ENCODE measurements at regions not wholly inside any gene's neighbourhood (a gene's known extent, or its start where the extent isn't known, plus 50 kb on each side); places are given as distances from the start of the nearest gene placed in this dataset.
"Not testable (repeated sequence)": the region's sequence is repeated elsewhere in the genome, so short reads cannot be mapped to it uniquely, and the experiment has no call there.

DNA sequence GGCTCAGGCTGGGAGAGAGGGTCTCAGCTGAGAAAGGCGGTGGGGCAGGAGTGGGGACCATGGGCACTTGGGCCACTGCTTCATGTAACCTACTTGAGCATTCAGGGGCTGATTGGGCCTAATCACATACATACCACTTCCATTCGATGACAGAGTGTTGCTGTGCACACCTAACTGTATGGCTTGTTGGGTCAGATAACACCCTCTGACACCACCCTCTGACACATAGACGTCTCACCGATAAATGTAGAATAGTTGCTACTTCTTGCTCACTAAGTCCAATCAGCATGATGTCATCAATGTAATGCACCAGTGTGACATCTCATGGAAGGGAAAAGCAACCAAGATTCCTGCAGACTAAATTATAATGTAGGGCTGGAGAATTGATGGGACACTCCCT is 252.9 kb upstream of the SGCG start:
- WGBS (ENCODE audit: extremely low coverage, insufficient coverage, insufficient read length), result no CpG with 5 or more reads among the region's 4 CpGs
- not testable (repeated sequence) for H2AFZ ChIP-seq (ENCODE audit: insufficient read depth, low read length, poor library complexity); H3K9me3 ChIP-seq (ENCODE audit: insufficient read depth, low read depth, low read length); H2AK5ac ChIP-seq (ENCODE audit: low read length); H4K91ac ChIP-seq (ENCODE audit: low read depth, low read length); H3K79me1 ChIP-seq (ENCODE audit: low read length); H3K4me3 ChIP-seq (ENCODE audit: low read depth, low read length); H3K4ac ChIP-seq (ENCODE audit: low read depth, low read length); H3K27ac ChIP-seq (ENCODE audit: low read depth, low read length); DNase-seq; H3K18ac ChIP-seq (ENCODE audit: low read length); H4K8ac ChIP-seq (ENCODE audit: low read depth, low read length); H4K12ac ChIP-seq (ENCODE audit: low read depth, low read length); H3K36me3 ChIP-seq (ENCODE audit: control insufficient read depth in 1 of 2, insufficient read depth in 2 of 2, low read length in 2 of 2); H3K14ac ChIP-seq (ENCODE audit: low read length); H3K4me2 ChIP-seq (ENCODE audit: low read length); H2BK12ac ChIP-seq (ENCODE audit: low read length); H3K9ac ChIP-seq (ENCODE audit: low read length); H3K4me1 ChIP-seq (ENCODE audit: control insufficient read depth in 1 of 2, insufficient read depth in 2 of 2, low read length in 2 of 2); H3K27me3 ChIP-seq (ENCODE audit: insufficient read depth, low read length); H3K79me2 ChIP-seq (ENCODE audit: control insufficient read depth, insufficient read depth, low read length, poor library complexity); H2BK120ac ChIP-seq (ENCODE audit: insufficient read depth, low read length, poor library complexity); H3K23ac ChIP-seq (ENCODE audit: low read length); H2BK5ac ChIP-seq (ENCODE audit: low read depth, low read length, poor library complexity)

DNA sequence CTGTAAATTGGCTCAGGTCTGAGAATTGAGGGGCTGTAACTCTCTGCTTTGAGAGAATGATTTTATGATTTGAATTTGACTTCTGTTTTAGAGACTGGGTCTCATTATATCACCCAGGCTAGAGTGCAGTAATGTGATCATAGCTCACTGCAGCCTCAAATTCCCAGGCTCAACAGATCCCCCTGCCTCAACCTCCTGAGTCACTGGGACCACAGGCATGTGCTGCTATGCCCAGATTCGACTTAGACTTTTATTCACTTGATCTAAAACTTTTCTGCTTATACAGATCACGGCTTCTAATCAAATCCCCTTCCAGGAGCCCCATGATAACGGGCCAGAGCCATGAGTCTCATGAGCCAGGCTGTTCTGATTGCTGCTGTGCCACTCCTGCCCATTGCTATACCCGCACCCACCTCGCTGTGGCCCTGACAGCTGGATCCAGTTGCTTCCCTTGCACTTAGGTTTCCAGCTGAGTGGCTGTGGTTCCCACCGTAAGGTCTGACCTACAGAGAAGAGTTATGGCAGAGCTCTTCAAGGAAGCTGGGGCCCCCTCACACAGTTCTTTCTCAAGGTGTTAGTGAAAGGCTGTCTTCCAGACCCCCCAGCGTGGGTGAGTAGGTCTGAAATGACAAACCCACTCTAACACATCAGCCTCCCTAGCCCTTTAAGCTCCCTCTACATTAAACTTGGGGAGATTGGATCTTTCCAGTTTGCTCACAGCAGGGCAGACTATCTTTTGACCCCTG is 251.2 kb upstream of the SGCG start:
- WGBS (ENCODE audit: extremely low coverage, insufficient coverage, insufficient read length), result no CpG with 5 or more reads among the region's 7 CpGs
- Histone ChIP-seq H4K12ac (ENCODE audit: low read depth, low read length) (no peak overlapping the region), H3K4me1 (ENCODE audit: control insufficient read depth in 1 of 2, insufficient read depth in 2 of 2, low read length in 2 of 2) (peaks cover 2 to 6% of the 10 kb centered on the region in 2 experiments), H3K4me2 (ENCODE audit: low read length) (no peak overlapping the region), H3K4me3 (ENCODE audit: low read depth, low read length) (no peak overlapping the region), H2BK120ac (ENCODE audit: insufficient read depth, low read length, poor library complexity) (no peak overlapping the region), H2AK5ac (ENCODE audit: low read length) (no peak overlapping the region), H4K91ac (ENCODE audit: low read depth, low read length) (no peak overlapping the region), H3K14ac (ENCODE audit: low read length) (no peak overlapping the region), H2BK5ac (ENCODE audit: low read depth, low read length, poor library complexity) (no peak overlapping the region), H4K8ac (ENCODE audit: low read depth, low read length) (no peak overlapping the region), H3K4ac (ENCODE audit: low read depth, low read length) (no peak overlapping the region), H3K9me3 (ENCODE audit: insufficient read depth, low read depth, low read length) (peaks cover 8% of the 10 kb centered on the region), H3K18ac (ENCODE audit: low read length) (no peak overlapping the region), H2BK12ac (ENCODE audit: low read length) (no peak overlapping the region), H3K79me2 (ENCODE audit: control insufficient read depth, insufficient read depth, low read length, poor library complexity) (no peaks in the 10 kb centered on the region), H2AFZ (ENCODE audit: insufficient read depth, low read length, poor library complexity) (no peak overlapping the region), H3K27me3 (ENCODE audit: insufficient read depth, low read length) (no peaks in the 10 kb centered on the region), H3K79me1 (ENCODE audit: low read length) (no peaks in the 10 kb centered on the region), H3K36me3 (ENCODE audit: control insufficient read depth in 1 of 2, insufficient read depth in 2 of 2, low read length in 2 of 2) (no peaks in the 10 kb centered on the region), H3K27ac (ENCODE audit: low read depth, low read length) (no peak overlapping the region), H3K23ac (ENCODE audit: low read length) (no peak overlapping the region), H3K9ac (ENCODE audit: low read length) (no peak overlapping the region)
- no peak for DNase-seq

DNA sequence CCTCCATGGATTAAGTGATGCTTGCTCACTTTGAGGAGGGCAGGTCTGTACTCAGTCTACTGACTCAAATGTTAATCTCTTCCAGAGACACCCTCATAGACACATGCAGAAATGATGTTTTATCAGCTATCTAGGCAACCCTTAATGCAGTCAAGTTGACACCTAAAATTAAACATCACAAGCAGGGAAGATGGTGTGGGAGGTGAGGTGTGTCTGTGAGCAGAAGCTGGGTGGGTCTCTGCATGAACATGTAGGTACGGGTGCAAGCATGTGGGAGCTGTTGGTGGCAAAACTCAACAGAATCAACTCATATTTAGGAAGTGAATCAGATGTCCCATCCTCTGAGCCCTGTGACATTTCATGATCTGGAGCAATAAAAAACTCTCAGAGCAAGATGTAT is 249.2 kb upstream of the SGCG start:
- no peak overlapping the region for H2BK120ac ChIP-seq (ENCODE audit: insufficient read depth, low read length, poor library complexity)
- no peak overlapping the region for H3K23ac ChIP-seq (ENCODE audit: low read length)
- no peak overlapping the region for H3K18ac ChIP-seq (ENCODE audit: low read length)
- no peak overlapping the region for H2BK12ac ChIP-seq (ENCODE audit: low read length)
- H3K9ac ChIP-seq (ENCODE audit: low read length), result no peak overlapping the region
- no peaks in the 10 kb centered on the region for H3K36me3 ChIP-seq (ENCODE audit: control insufficient read depth in 1 of 2, insufficient read depth in 2 of 2, low read length in 2 of 2)
- no peak overlapping the region for H2AFZ ChIP-seq (ENCODE audit: insufficient read depth, low read length, poor library complexity)
- no CpG with 5 or more reads among the region's 1 CpG for WGBS (ENCODE audit: extremely low coverage, insufficient coverage, insufficient read length)
- DNase-seq, result no peak
- no peaks in the 10 kb centered on the region for H3K79me2 ChIP-seq (ENCODE audit: control insufficient read depth, insufficient read depth, low read length, poor library complexity)
- no peak overlapping the region for H3K14ac ChIP-seq (ENCODE audit: low read length)
- peaks cover 0 to 1% of the 10 kb centered on the region in 2 experiments for H3K4me1 ChIP-seq (ENCODE audit: control insufficient read depth in 1 of 2, insufficient read depth in 2 of 2, low read length in 2 of 2)
- H3K9me3 ChIP-seq (ENCODE audit: insufficient read depth, low read depth, low read length), result peaks cover 8% of the 10 kb centered on the region
- H3K27me3 ChIP-seq (ENCODE audit: insufficient read depth, low read length), result no peaks in the 10 kb centered on the region
- no peaks in the 10 kb centered on the region for H3K79me1 ChIP-seq (ENCODE audit: low read length)
- H2BK5ac ChIP-seq (ENCODE audit: low read depth, low read length, poor library complexity), result no peak overlapping the region
- no peak overlapping the region for H4K91ac ChIP-seq (ENCODE audit: low read depth, low read length)
- H2AK5ac ChIP-seq (ENCODE audit: low read length), result no peak overlapping the region
- H3K4me2 ChIP-seq (ENCODE audit: low read length), result no peak overlapping the region
- H4K12ac ChIP-seq (ENCODE audit: low read depth, low read length), result no peak overlapping the region
- no peak overlapping the region for H3K27ac ChIP-seq (ENCODE audit: low read depth, low read length)
- no peak overlapping the region for H4K8ac ChIP-seq (ENCODE audit: low read depth, low read length)
- no peak overlapping the region for H3K4me3 ChIP-seq (ENCODE audit: low read depth, low read length)
- no peak overlapping the region for H3K4ac ChIP-seq (ENCODE audit: low read depth, low read length)

DNA sequence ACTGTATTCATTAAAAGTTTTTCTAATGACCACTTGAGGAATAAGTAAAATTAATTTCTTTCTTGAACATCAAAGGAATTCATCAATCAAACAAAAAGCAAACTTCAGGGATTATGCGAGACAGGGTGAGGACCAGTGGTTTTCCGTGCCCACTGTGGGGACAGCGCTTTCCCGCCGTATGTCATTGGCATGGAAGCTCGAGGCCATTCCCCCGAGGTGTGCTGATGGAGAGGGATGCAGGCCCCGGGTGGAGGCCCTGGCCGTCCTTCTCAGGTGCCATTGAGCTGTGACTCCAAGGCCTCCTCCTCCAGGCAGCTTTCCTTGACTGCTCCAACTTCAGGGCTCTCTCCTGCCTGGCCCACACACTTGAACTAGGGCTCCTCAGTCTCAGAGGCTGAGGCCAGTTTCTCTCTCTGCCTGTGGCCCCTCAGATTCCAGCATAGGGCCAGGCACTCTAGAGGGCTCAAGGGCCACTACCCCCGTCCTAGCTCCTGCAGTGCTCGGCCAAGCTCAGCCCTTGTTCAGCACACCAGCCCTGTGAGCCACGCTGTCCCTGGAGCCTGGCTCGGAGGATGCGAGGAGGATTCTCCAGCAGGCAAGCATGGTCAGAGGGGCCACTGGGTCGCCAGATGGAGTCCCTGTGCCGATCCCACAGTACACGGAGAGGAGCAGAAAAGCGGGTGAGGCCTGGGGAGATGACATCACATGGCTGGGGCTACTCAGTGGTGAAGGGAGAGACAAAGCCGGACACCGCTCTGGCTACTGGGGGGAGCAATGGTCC is 248.0 kb upstream of the SGCG start:
- H4K8ac ChIP-seq (ENCODE audit: low read depth, low read length); H2BK5ac ChIP-seq (ENCODE audit: low read depth, low read length, poor library complexity); H3K14ac ChIP-seq (ENCODE audit: low read length); H3K36me3 ChIP-seq (ENCODE audit: control insufficient read depth in 1 of 2, insufficient read depth in 2 of 2, low read length in 2 of 2); H3K79me2 ChIP-seq (ENCODE audit: control insufficient read depth, insufficient read depth, low read length, poor library complexity); H3K27ac ChIP-seq (ENCODE audit: low read depth, low read length); H3K4me2 ChIP-seq (ENCODE audit: low read length); H3K27me3 ChIP-seq (ENCODE audit: insufficient read depth, low read length); H2AFZ ChIP-seq (ENCODE audit: insufficient read depth, low read length, poor library complexity); H3K9ac ChIP-seq (ENCODE audit: low read length); H3K4ac ChIP-seq (ENCODE audit: low read depth, low read length); H3K23ac ChIP-seq (ENCODE audit: low read length); H2BK120ac ChIP-seq (ENCODE audit: insufficient read depth, low read length, poor library complexity); H3K9me3 ChIP-seq (ENCODE audit: insufficient read depth, low read depth, low read length); H3K79me1 ChIP-seq (ENCODE audit: low read length); DNase-seq; H2AK5ac ChIP-seq (ENCODE audit: low read length); H3K4me3 ChIP-seq (ENCODE audit: low read depth, low read length); H4K12ac ChIP-seq (ENCODE audit: low read depth, low read length); H3K18ac ChIP-seq (ENCODE audit: low read length); H3K4me1 ChIP-seq (ENCODE audit: control insufficient read depth in 1 of 2, insufficient read depth in 2 of 2, low read length in 2 of 2); H4K91ac ChIP-seq (ENCODE audit: low read depth, low read length); H2BK12ac ChIP-seq (ENCODE audit: low read length): not testable (repeated sequence)
- WGBS (ENCODE audit: extremely low coverage, insufficient coverage, insufficient read length), result no CpG with 5 or more reads among the region's 20 CpGs
